Mesenchymal stem cell (in vitro differentiated cells and primary cell): ENCODE measurements at regions not wholly inside any gene's neighbourhood (a gene's known extent, or its start where the extent isn't known, plus 50 kb on each side); places are given as distances from the start of the nearest gene placed in this dataset.

Experiments
- DNase-seq: peaks from one replicate; pipeline ENCODE4 v3.0.0-alpha.2; 2013
- H2AFZ ChIP-seq: one replicate; pipeline ENCODE4 v1.6.1; 2013; ENCODE audit warnings: low read depth, mild to moderate bottlenecking, control low read depth, inconsistent platforms, low read length, moderate library complexity
- H2AK5ac ChIP-seq: 2 replicates; pipeline ENCODE4 v1.6.1; 2013; ENCODE audit warnings: low read length, moderate library complexity, mild to moderate bottlenecking, inconsistent platforms; ENCODE audit not compliant: severe bottlenecking
- H2BK120ac ChIP-seq: one replicate; pipeline ENCODE4 v1.6.1; 2013; ENCODE audit warnings: low read depth, mild to moderate bottlenecking, inconsistent platforms, low read length, moderate library complexity
- H2BK12ac ChIP-seq, 2 experiments: one replicate each; pipeline ENCODE4 v1.6.1; 2013; ENCODE audit warnings: inconsistent platforms in 2 of 2, low read length in 2 of 2, mild to moderate bottlenecking in 2 of 2, moderate library complexity in 2 of 2, control low read depth in 1 of 2
- H2BK15ac ChIP-seq: one replicate; pipeline ENCODE4 v1.6.1; 2013; ENCODE audit warnings: mild to moderate bottlenecking, low read depth, inconsistent platforms; ENCODE audit not compliant: poor library complexity, severe bottlenecking
- H2BK5ac ChIP-seq: 2 replicates; pipeline ENCODE4 v1.6.1; 2013; ENCODE audit warnings: low read depth, mild to moderate bottlenecking, low read length, control low read depth, inconsistent platforms; ENCODE audit not compliant: poor library complexity, severe bottlenecking
- H3K14ac ChIP-seq, 2 experiments: one replicate each; pipeline ENCODE4 v1.6.1; 2013; ENCODE audit warnings: inconsistent platforms in 2 of 2, low read length in 2 of 2, control low read depth in 1 of 2, mild to moderate bottlenecking in 1 of 2, moderate library complexity in 1 of 2
- H3K18ac ChIP-seq, 2 experiments: one replicate each; pipeline ENCODE4 v1.6.1; 2013; ENCODE audit warnings: inconsistent platforms in 2 of 2, low read length in 2 of 2, control low read depth in 1 of 2, low read depth in 1 of 2, mild to moderate bottlenecking in 1 of 2
- H3K23ac ChIP-seq, 2 experiments: one replicate each; pipeline ENCODE4 v1.6.1; 2013; ENCODE audit warnings: inconsistent platforms in 2 of 2, low read length in 2 of 2, mild to moderate bottlenecking in 2 of 2, moderate library complexity in 2 of 2, control low read depth in 1 of 2
- H3K27ac ChIP-seq: 2 replicates; pipeline ENCODE4 v1.5.1; 2013; ENCODE audit warnings: mild to moderate bottlenecking, moderate library complexity, low read length, control low read depth, inconsistent platforms; ENCODE audit not compliant: poor library complexity, severe bottlenecking
- H3K27me3 ChIP-seq, 2 experiments: 2 replicates each; pipeline versions ENCODE4 v1.6.1 to v1.7.0; 2013; ENCODE audit warnings: low read length in 2 of 2, mild to moderate bottlenecking in 2 of 2, moderate library complexity in 2 of 2, control low read depth in 1 of 2, inconsistent platforms in 1 of 2; ENCODE audit not compliant: control insufficient read depth in 1 of 2, insufficient read depth in 1 of 2
- H3K36me3 ChIP-seq, 2 experiments: 2 replicates each; pipeline versions ENCODE4 v1.6.1 to v1.7.0; 2013; ENCODE audit warnings: low read length in 2 of 2, control low read depth in 1 of 2, inconsistent platforms in 1 of 2, low read depth in 1 of 2, mild to moderate bottlenecking in 1 of 2; ENCODE audit not compliant: insufficient read depth in 2 of 2, control insufficient read depth in 1 of 2
- H3K4ac ChIP-seq, 2 experiments: one replicate each; pipeline ENCODE4 v1.6.1; 2013; ENCODE audit warnings: inconsistent platforms in 2 of 2, low read length in 2 of 2, mild to moderate bottlenecking in 2 of 2, moderate library complexity in 2 of 2, control low read depth in 1 of 2, low read depth in 1 of 2
- H3K4me1 ChIP-seq: 2 replicates; pipeline ENCODE4 v1.6.1; 2013; ENCODE audit warnings: low read depth, low read length, control low read depth; ENCODE audit not compliant: control insufficient read depth, insufficient read depth
- H3K4me2 ChIP-seq: 2 replicates; pipeline ENCODE4 v1.6.1; 2013; ENCODE audit warnings: low read length, mild to moderate bottlenecking, inconsistent platforms; ENCODE audit not compliant: poor library complexity, severe bottlenecking
- H3K4me3 ChIP-seq, 2 experiments: 2 replicates each; pipeline versions ENCODE4 v1.5.1 to v1.7.0; 2013; ENCODE audit warnings: low read length in 2 of 2, mild to moderate bottlenecking in 2 of 2, control low read depth in 1 of 2, low read depth in 1 of 2; ENCODE audit not compliant: insufficient read depth in 1 of 2
- H3K79me1 ChIP-seq: replicated peaks from 2 replicates; pipeline ENCODE4 v1.6.1; 2013; ENCODE audit warnings: mild to moderate bottlenecking, control low read depth, low read length, inconsistent platforms; ENCODE audit not compliant: poor library complexity, severe bottlenecking
- H3K9ac ChIP-seq: 2 replicates; pipeline ENCODE4 v1.7.0; 2013; ENCODE audit warnings: mild to moderate bottlenecking, low read length, moderate library complexity
- H3K9me3 ChIP-seq: 2 replicates; pipeline ENCODE4 v1.7.0; 2013; ENCODE audit warnings: mild to moderate bottlenecking, low read length; ENCODE audit not compliant: control insufficient read depth
- H4K8ac ChIP-seq: one replicate; pipeline ENCODE4 v1.6.1; 2013; ENCODE audit warnings: inconsistent platforms, mild to moderate bottlenecking, low read length, moderate library complexity
- H4K91ac ChIP-seq: one replicate; pipeline ENCODE4 v1.6.1; 2013; ENCODE audit warnings: mild to moderate bottlenecking, low read length, inconsistent platforms
- WGBS: methylation state at CpG from one replicate; pipeline ENCODE4 v1.1.7; 2013; ENCODE audit warnings: mixed read lengths; 5-methylcytosine and 5-hydroxymethylcytosine counted together

- H3K23ac ChIP-seq, result no peak overlapping the region
- H3K18ac ChIP-seq, result no peak overlapping the region
- H4K91ac ChIP-seq, result no peak overlapping the region
- no peak overlapping the region for H3K4me2 ChIP-seq
- H3K27ac ChIP-seq, result no peak overlapping the region
- H2BK120ac ChIP-seq, result no peak overlapping the region
- no peak overlapping the region for H2AFZ ChIP-seq
- H3K14ac ChIP-seq, result no peak overlapping the region
- H2BK12ac ChIP-seq, result no peak overlapping the region
- H3K79me1 ChIP-seq, result no peaks in the 10 kb centered on the region
- H2BK15ac ChIP-seq, result no peak overlapping the region
- no peak overlapping the region for H2BK5ac ChIP-seq
- H3K36me3 ChIP-seq, result peaks cover 0 to 5% of the 10 kb centered on the region in 2 experiments
- H3K27me3 ChIP-seq, result no peaks in the 10 kb centered on the region
- no peak overlapping the region for H2AK5ac ChIP-seq
- DNase-seq, result no peak
- H3K9ac ChIP-seq, result no peak overlapping the region
- no peaks in the 10 kb centered on the region for H3K4me1 ChIP-seq
- no peak overlapping the region for H3K4me3 ChIP-seq
- no peaks in the 10 kb centered on the region for H3K9me3 ChIP-seq
- H3K4ac ChIP-seq, result no peak overlapping the region
- 95% methylated on average over 16 of the region's 18 CpGs for WGBS
- H4K8ac ChIP-seq, result no peak overlapping the region
These were observed 573.2 kb downstream of the ZEB2 start for GRCh38 chr2:143946436-143947391.

- H3K27ac ChIP-seq, result no peak overlapping the region
- no peak overlapping the region for H3K4ac ChIP-seq
- H3K27me3 ChIP-seq, result no peaks in the 10 kb centered on the region
- H2BK15ac ChIP-seq, result no peak overlapping the region
- no peak overlapping the region for H2BK12ac ChIP-seq
- H3K36me3 ChIP-seq, result peaks cover 0 to 5% of the 10 kb centered on the region in 2 experiments
- no peaks in the 10 kb centered on the region for H3K79me1 ChIP-seq
- no peaks in the 10 kb centered on the region for H3K4me1 ChIP-seq
- no peak overlapping the region for H3K18ac ChIP-seq
- H3K9me3 ChIP-seq, result no peaks in the 10 kb centered on the region
- no peak overlapping the region for H2BK120ac ChIP-seq
- no peak overlapping the region for H4K8ac ChIP-seq
- no peak overlapping the region for H3K4me3 ChIP-seq
- no peak overlapping the region for H4K91ac ChIP-seq
- no peak overlapping the region for H2AFZ ChIP-seq
- H3K14ac ChIP-seq, result no peak overlapping the region
- H2AK5ac ChIP-seq, result no peak overlapping the region
- H3K23ac ChIP-seq, result no peak overlapping the region
- H3K4me2 ChIP-seq, result no peak overlapping the region
- no peak for DNase-seq
- no peak overlapping the region for H2BK5ac ChIP-seq
- no peak overlapping the region for H3K9ac ChIP-seq
These were observed 577.4 kb downstream of the ZEB2 start for GRCh38 chr2:143942486-143942885.

- H3K23ac ChIP-seq, result no peak overlapping the region
- H3K27me3 ChIP-seq, result peaks cover 0 to 5% of the 10 kb centered on the region in 2 experiments
- H3K4me1 ChIP-seq, result peaks cover 8% of the 10 kb centered on the region
- no peak overlapping the region for H2BK12ac ChIP-seq
- H2AFZ ChIP-seq, result no peak overlapping the region
- H4K8ac ChIP-seq, result no peak overlapping the region
- H2BK120ac ChIP-seq, result no peak overlapping the region
- H3K79me1 ChIP-seq, result no peaks in the 10 kb centered on the region
- H3K4me2 ChIP-seq, result no peak overlapping the region
- no peak overlapping the region for H3K18ac ChIP-seq
- no peak overlapping the region for H2BK5ac ChIP-seq
- H3K9ac ChIP-seq, result no peak overlapping the region
- no peak overlapping the region for H3K27ac ChIP-seq
- no peak overlapping the region for H3K4ac ChIP-seq
- H3K14ac ChIP-seq, result no peak overlapping the region
- WGBS, result 80% methylated on average over 2 of the region's 3 CpGs
- no peak for DNase-seq
- no peak overlapping the region for H2BK15ac ChIP-seq
- no peak overlapping the region for H2AK5ac ChIP-seq
- H4K91ac ChIP-seq, result no peak overlapping the region
- no peak overlapping the region for H3K4me3 ChIP-seq
- H3K36me3 ChIP-seq, result no peaks in the 10 kb centered on the region
- H3K9me3 ChIP-seq, result no peaks in the 10 kb centered on the region
These were observed 579.2 kb downstream of the ZEB2 start for GRCh38 chr2:143940720-143941119.

DNA sequence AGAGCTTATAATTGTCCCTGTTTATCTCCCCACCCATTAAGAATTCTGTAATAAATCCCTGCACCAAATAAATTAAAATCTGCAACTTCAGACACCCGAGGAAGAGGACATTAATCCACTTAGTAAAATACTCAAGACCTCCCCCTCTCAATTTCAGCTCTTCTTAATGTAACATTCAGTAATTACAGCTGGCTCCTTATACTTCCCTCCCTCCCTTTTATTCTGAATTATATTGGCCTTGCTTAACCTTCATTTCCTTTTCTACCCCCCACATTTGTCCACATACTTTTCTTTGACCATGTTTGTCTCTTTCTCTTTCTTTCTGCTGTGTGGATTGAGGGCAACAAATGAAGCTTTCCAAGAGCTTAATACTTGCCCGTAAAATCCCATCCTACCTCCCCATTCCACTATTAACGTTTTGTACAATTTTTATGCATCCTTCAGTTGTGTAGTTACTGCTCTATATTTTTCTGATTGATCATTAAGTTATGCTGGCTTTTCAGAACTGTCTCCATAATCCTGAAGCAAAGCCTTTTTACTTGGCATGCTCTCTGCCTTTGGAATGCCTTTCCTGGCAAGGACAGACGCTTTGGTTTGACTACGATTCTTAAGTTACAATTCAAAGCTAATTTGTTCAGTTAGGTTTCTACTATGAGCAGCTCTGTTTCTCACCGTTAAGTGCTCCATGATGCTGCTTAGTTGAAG is 580.1 kb downstream of the ZEB2 start:
- Histone ChIP-seq H3K27ac (no peak overlapping the region), H3K9ac (peak overlapping the region; percentile 3), H3K9me3 (no peaks in the 10 kb centered on the region), H3K79me1 (no peaks in the 10 kb centered on the region), H2BK5ac (no peak overlapping the region), H3K23ac (no peak overlapping the region), H2BK12ac (no peak overlapping the region), H3K27me3 (peaks cover 0 to 5% of the 10 kb centered on the region in 2 experiments), H3K18ac (no peak overlapping the region), H2AK5ac (no peak overlapping the region), H3K36me3 (no peaks in the 10 kb centered on the region), H2AFZ (no peak overlapping the region), H2BK15ac (no peak overlapping the region), H3K4me2 (no peak overlapping the region), H3K14ac (no peak overlapping the region), H3K4me1 (peaks cover 8% of the 10 kb centered on the region), H3K4ac (no peak overlapping the region), H4K91ac (no peak overlapping the region), H2BK120ac (no peak overlapping the region), H3K4me3 (no peak overlapping the region), H4K8ac (no peak overlapping the region)
- 85% methylated on average over 4 of the region's 6 CpGs for WGBS
- DNase-seq, result no peak
